CD14-positive monocyte (primary cell): ENCODE measurements at regions not wholly inside any gene's neighbourhood (a gene's known extent, or its start where the extent isn't known, plus 50 kb on each side); places are given as distances from the start of the nearest gene placed in this dataset.

ENCODE experiments used
- DNase-seq, 3 donors: peaks; one replicate each; pipeline ENCODE4 v3.0.0-alpha.2; 2011 to 2022
- H2AFZ ChIP-seq: 2 replicates; pipeline ENCODE4 v1.6.0; 2012; ENCODE audit warnings: mild to moderate bottlenecking, low read depth, low read length, inconsistent platforms; ENCODE audit not compliant: insufficient read depth, poor library complexity, severe bottlenecking
- H3K27ac ChIP-seq, 2 donors: 1 replicate in 1 of 2; 2 replicates in 1 of 2; pipeline ENCODE4 v1.5.1; 2012 to 2013; ENCODE audit warnings: low read length in 2 of 2, control low read depth in 1 of 2, inconsistent platforms in 1 of 2, low read depth in 1 of 2, mild to moderate bottlenecking in 1 of 2
- H3K27me3 ChIP-seq, 2 donors: one replicate each; pipeline versions ENCODE4 v1.6.0 to v1.6.1; 2011 to 2013; ENCODE audit warnings: low read length in 2 of 2; ENCODE audit not compliant: control insufficient read depth in 2 of 2, insufficient read depth in 2 of 2
- H3K36me3 ChIP-seq, 2 donors: replicated peaks in 1 of 2; 1 replicate in 1 of 2; 2 replicates in 1 of 2; pipeline versions ENCODE4 v1.5.1 to v1.6.1; 2012 to 2013; ENCODE audit warnings: low read length in 2 of 2, control low read depth in 1 of 2, inconsistent platforms in 1 of 2, mild to moderate bottlenecking in 1 of 2; ENCODE audit not compliant: insufficient read depth in 2 of 2, control insufficient read depth in 1 of 2
- H3K4me1 ChIP-seq, 2 donors: 1 replicate in 1 of 2; 2 replicates in 1 of 2; pipeline versions ENCODE4 v1.5.1 to v1.6.1; 2012 to 2013; ENCODE audit warnings: low read length in 2 of 2, control low read depth in 1 of 2, inconsistent platforms in 1 of 2, mild to moderate bottlenecking in 1 of 2, moderate library complexity in 1 of 2; ENCODE audit not compliant: insufficient read depth in 2 of 2, control insufficient read depth in 1 of 2
- H3K4me2 ChIP-seq: replicated peaks from 2 replicates; pipeline ENCODE3; 2012; ENCODE audit warnings: low read length, moderate library complexity, mild to moderate bottlenecking; ENCODE audit not compliant: poor library complexity, severe bottlenecking; ENCODE audit errors: extremely low read depth
- H3K4me3 ChIP-seq, 3 experiments: fragments of 200-600 bp in 1 of 3; sonication (generic) in 1 of 3; replicated peaks in 1 of 3; 1 replicate in 2 of 3; 2 replicates in 1 of 3; pipeline ENCODE4 v1.5.1; 2011 to 2013; ENCODE audit warnings: low read length in 3 of 3, mild to moderate bottlenecking in 3 of 3, control low read depth in 2 of 3, low read depth in 2 of 3, inconsistent platforms in 1 of 3, moderate library complexity in 1 of 3
- H3K79me2 ChIP-seq: 2 replicates; pipeline ENCODE4 v1.6.0; 2012; ENCODE audit warnings: mild to moderate bottlenecking, control low read depth, inconsistent platforms, low read length, moderate library complexity; ENCODE audit not compliant: insufficient read depth
- H3K9ac ChIP-seq: 2 replicates; pipeline ENCODE4 v1.6.0; 2017; ENCODE audit warnings: low read length, mild to moderate bottlenecking; ENCODE audit not compliant: insufficient read depth, poor library complexity, severe bottlenecking
- H3K9me3 ChIP-seq, 2 donors: replicated peaks in 1 of 2; 1 replicate in 1 of 2; 2 replicates in 1 of 2; pipeline versions ENCODE4 v1.5.1 to v1.6.1; 2012 to 2013; ENCODE audit warnings: low read length in 2 of 2, control low read depth in 1 of 2; ENCODE audit not compliant: control insufficient read depth in 1 of 2, insufficient read depth in 1 of 2
- H4K20me1 ChIP-seq: 2 replicates; pipeline ENCODE4 v1.6.0; 2012; ENCODE audit warnings: mild to moderate bottlenecking, low read length, control low read depth, moderate library complexity; ENCODE audit not compliant: insufficient read depth
- H3K27ac Mint-ChIP-seq, 7 donors: one replicate each; pipeline ENCODE4 v1.8.0; 2020; ENCODE audit warnings: mild to moderate bottlenecking in 7 of 7, mixed read lengths in 7 of 7, moderate library complexity in 6 of 7, inconsistent platforms in 2 of 7
- H3K27me3 Mint-ChIP-seq, 3 donors: one replicate each; pipeline ENCODE4 v1.8.0; 2021 to 2022; ENCODE audit warnings: low read depth in 3 of 3, mild to moderate bottlenecking in 3 of 3, mixed read lengths in 3 of 3, moderate library complexity in 3 of 3, inconsistent platforms in 1 of 3
- H3K36me3 Mint-ChIP-seq, 2 donors: one replicate each; pipeline ENCODE4 v1.8.0; 2020; ENCODE audit warnings: mixed read lengths in 2 of 2, inconsistent platforms in 1 of 2, mild to moderate bottlenecking in 1 of 2
- H3K4me1 Mint-ChIP-seq: one replicate; pipeline ENCODE4 v1.8.0; 2020; ENCODE audit warnings: mild to moderate bottlenecking, mixed read lengths
- H3K4me3 Mint-ChIP-seq, 2 donors: one replicate each; pipeline ENCODE4 v1.8.0; 2020; ENCODE audit warnings: mild to moderate bottlenecking in 2 of 2, mixed read lengths in 2 of 2, moderate library complexity in 1 of 2
- H3K9me3 Mint-ChIP-seq, 7 donors: one replicate each; pipeline ENCODE4 v1.8.0; 2020 to 2022; ENCODE audit warnings: mixed read lengths in 7 of 7, mild to moderate bottlenecking in 6 of 7, moderate library complexity in 6 of 7, inconsistent platforms in 2 of 7
- CTCF ChIP-seq: fragments of 200-600 bp; IDR thresholded peaks from one replicate; pipeline ENCODE4 v1.8.0; 2022; ENCODE audit warnings: antibody characterized with exemption, mild to moderate bottlenecking
- intact Hi-C, 2 donors: fragments of 100-400 bp; cut with micrococcal nuclease; formaldehyde crosslinking; loops; one replicate each; pipeline versions ENCODE4 v1.15.0 to v1.15.1; 2023

- Mint-ChIP-seq H3K4me1 (no peaks in the 10 kb centered on the region), H3K36me3 (no peaks in the 10 kb centered on the region), H3K27me3 (no peaks in the 10 kb centered on the region), H3K4me3 (no peak overlapping the region), H3K9me3 (peaks cover 0 to 10% (median 4%) of the 10 kb centered on the region in 7 donors), H3K27ac (no peak overlapping the region)
- Histone ChIP-seq H3K4me3 (no peak overlapping the region), H3K9ac (no peak overlapping the region), H3K27ac (no peak overlapping the region), H3K4me2 (no peak overlapping the region), H3K9me3 (no peaks in the 10 kb centered on the region), H2AFZ (no peak overlapping the region), H4K20me1 (no peaks in the 10 kb centered on the region), H3K36me3 (no peaks in the 10 kb centered on the region), H3K79me2 (no peaks in the 10 kb centered on the region), H3K4me1 (no peaks in the 10 kb centered on the region), H3K27me3 (no peaks in the 10 kb centered on the region)
- intact Hi-C loops, result no loop called here
- DNase-seq, result no peak
- no peak for TF ChIP-seq CTCF
These were observed 1347.5 kb upstream of the ADGRB3 start for GRCh38 chr6:67287566-67287965.

GRCh38 chr6:67285770-67286495 is 1349.1 kb upstream of the ADGRB3 start:
- intact Hi-C loops, result no loop called here
- H3K27me3 ChIP-seq, result no peaks in the 10 kb centered on the region
- H3K4me1 ChIP-seq, result no peaks in the 10 kb centered on the region
- no peaks in the 10 kb centered on the region for H3K36me3 ChIP-seq
- TF ChIP-seq CTCF, result no peak
- H3K4me2 ChIP-seq, result no peak overlapping the region
- H3K9me3 Mint-ChIP-seq, result peaks cover 0 to 10% (median 4%) of the 10 kb centered on the region in 7 donors
- H3K27ac ChIP-seq, result no peak overlapping the region
- H3K4me1 Mint-ChIP-seq, result no peaks in the 10 kb centered on the region
- H3K9me3 ChIP-seq, result no peaks in the 10 kb centered on the region
- H3K4me3 ChIP-seq, result no peak overlapping the region
- H3K9ac ChIP-seq, result no peak overlapping the region
- H3K79me2 ChIP-seq, result no peaks in the 10 kb centered on the region
- DNase-seq, result no peak
- no peaks in the 10 kb centered on the region for H3K36me3 Mint-ChIP-seq
- H2AFZ ChIP-seq, result no peak overlapping the region
- H3K27ac Mint-ChIP-seq, result no peak overlapping the region
- no peaks in the 10 kb centered on the region for H3K27me3 Mint-ChIP-seq
- H3K4me3 Mint-ChIP-seq, result no peak overlapping the region
- no peaks in the 10 kb centered on the region for H4K20me1 ChIP-seq
